Common myeloid progenitor, CD34-positive (primary cell): ENCODE measurements at regions not wholly inside any gene's neighbourhood (a gene's known extent, or its start where the extent isn't known, plus 50 kb on each side); places are given as distances from the start of the nearest gene placed in this dataset.

Experiments
- CTCF ChIA-PET: fragments of 350-600 bp; sonication (Branson Sonifier 250); formaldehyde crosslinking; loops from one replicate; lab custom pipeline; 2021; ENCODE audit warnings: antibody characterized with exemption; lab: Charles Lee
- POLR2A ChIA-PET: fragments of 350-600 bp; sonication (Branson Sonifier 250); formaldehyde crosslinking; loops from one replicate; lab custom pipeline; 2021; ENCODE audit warnings: antibody characterized with exemption; lab: Charles Lee
- DNase-seq, 3 donors: peaks; one replicate each; pipeline versions ENCODE4 v3.0.0 to v3.0.0-alpha.2; 2013
- H3K27ac ChIP-seq, 2 experiments: 1 replicate in 1 of 2; 2 replicates in 1 of 2; pipeline ENCODE4 v1.7.0; 2013; ENCODE audit warnings: inconsistent platforms in 2 of 2, low read length in 2 of 2, mild to moderate bottlenecking in 2 of 2, low read depth in 1 of 2, moderate library complexity in 1 of 2; ENCODE audit not compliant: severe bottlenecking in 2 of 2, insufficient read depth in 1 of 2, poor library complexity in 1 of 2
- H3K27me3 ChIP-seq, 5 experiments: replicated peaks in 2 of 5; 1 replicate in 3 of 5; 2 replicates in 2 of 5; pipeline versions ENCODE4 v1.6.1 to v1.7.0; 2013; ENCODE audit warnings: low read length in 4 of 5, mild to moderate bottlenecking in 2 of 5, moderate library complexity in 2 of 5, inconsistent platforms in 1 of 5; ENCODE audit not compliant: insufficient read depth in 5 of 5, control insufficient read depth in 4 of 5
- H3K36me3 ChIP-seq, 4 experiments: 1 replicate in 2 of 4; 2 replicates in 2 of 4; pipeline versions ENCODE4 v1.6.1 to v1.7.0; 2013; ENCODE audit warnings: low read length in 3 of 4, control low read depth in 1 of 4, mild to moderate bottlenecking in 1 of 4; ENCODE audit not compliant: control insufficient read depth in 4 of 4, insufficient read depth in 4 of 4
- H3K4me1 ChIP-seq, 4 experiments: 1 replicate in 3 of 4; 2 replicates in 1 of 4; pipeline versions ENCODE4 v1.6.1 to v1.7.1; 2013; ENCODE audit warnings: low read length in 3 of 4, mild to moderate bottlenecking in 3 of 4, control low read depth in 1 of 4, inconsistent platforms in 1 of 4, moderate library complexity in 1 of 4; ENCODE audit not compliant: control insufficient read depth in 4 of 4, insufficient read depth in 4 of 4; ENCODE audit errors: control extremely low read depth in 1 of 4
- H3K4me3 ChIP-seq, 7 experiments: 1 replicate in 4 of 7; 2 replicates in 3 of 7; pipeline versions ENCODE4 v1.5.1 to v1.7.0; 2013; ENCODE audit warnings: mild to moderate bottlenecking in 7 of 7, low read length in 6 of 7, moderate library complexity in 6 of 7, inconsistent platforms in 2 of 7, low read depth in 2 of 7, control low read depth in 1 of 7; ENCODE audit not compliant: insufficient read depth in 4 of 7, control insufficient read depth in 1 of 7; ENCODE audit errors: extremely low read depth in 1 of 7
- H3K9me3 ChIP-seq, 5 experiments: 1 replicate in 4 of 5; 2 replicates in 1 of 5; pipeline versions ENCODE4 v1.6.1 to v1.7.1; 2013; ENCODE audit warnings: low read length in 4 of 5, mild to moderate bottlenecking in 2 of 5, inconsistent platforms in 1 of 5, low read depth in 1 of 5, moderate library complexity in 1 of 5; ENCODE audit not compliant: control insufficient read depth in 4 of 5, insufficient read depth in 2 of 5; ENCODE audit errors: control extremely low read depth in 1 of 5
- WGBS: methylation state at CpG from one replicate; pipeline ENCODE4 v1.1.5; 2013; ENCODE audit not compliant: insufficient coverage; 5-methylcytosine and 5-hydroxymethylcytosine counted together

GRCh38 chr1:30335389-30335996 lies 387.9 kb downstream of the MATN1 start:
- WGBS: 100% methylated on average over 2 of the region's 3 CpGs
- no peak for DNase-seq
- H3K27ac ChIP-seq: no peak overlapping the region
- H3K4me3 ChIP-seq: no peak overlapping the region
- H3K36me3 ChIP-seq: no peaks in the 10 kb centered on the region
- CTCF ChIA-PET: no interaction called here
- no peaks in the 10 kb centered on the region for H3K4me1 ChIP-seq
- H3K27me3 ChIP-seq: peaks cover 0 to 20% (median 0%) of the 10 kb centered on the region in 5 experiments
- POLR2A ChIA-PET: no interaction called here
- no peaks in the 10 kb centered on the region for H3K9me3 ChIP-seq

- ChIA-PET POLR2A (no interaction called here), CTCF (no interaction called here)
- Histone ChIP-seq H3K4me1 (no peaks in the 10 kb centered on the region), H3K36me3 (no peaks in the 10 kb centered on the region), H3K27me3 (peaks cover 0 to 12% (median 0%) of the 10 kb centered on the region in 5 experiments), H3K9me3 (no peaks in the 10 kb centered on the region), H3K27ac (no peak overlapping the region), H3K4me3 (no peak overlapping the region)
- DNase-seq: no peak
- 88% methylated on average over 2 of the region's 2 CpGs for WGBS
These were observed 388.6 kb downstream of the MATN1 start for GRCh38 chr1:30334767-30335166.

- no peak overlapping the region for H3K27ac ChIP-seq
- no peak overlapping the region for H3K4me3 ChIP-seq
- peaks cover 0 to 11% (median 0%) of the 10 kb centered on the region in 5 experiments for H3K27me3 ChIP-seq
- CTCF ChIA-PET: no interaction called here
- no peaks in the 10 kb centered on the region for H3K36me3 ChIP-seq
- WGBS: 92% methylated on average over 15 of the region's 18 CpGs
- H3K4me1 ChIP-seq: no peaks in the 10 kb centered on the region
- no peak for DNase-seq
- H3K9me3 ChIP-seq: no peaks in the 10 kb centered on the region
- POLR2A ChIA-PET: no interaction called here
These were observed 391.0 kb downstream of the MATN1 start for GRCh38 chr1:30332116-30333094.

- POLR2A ChIA-PET: no interaction called here
- peaks cover 0 to 8% (median 0%) of the 10 kb centered on the region in 5 experiments for H3K27me3 ChIP-seq
- no peaks in the 10 kb centered on the region for H3K4me1 ChIP-seq
- no peak overlapping the region for H3K27ac ChIP-seq
- no peaks in the 10 kb centered on the region for H3K9me3 ChIP-seq
- CTCF ChIA-PET: no interaction called here
- no peak overlapping the region for H3K4me3 ChIP-seq
- DNase-seq: no peak
- H3K36me3 ChIP-seq: no peaks in the 10 kb centered on the region
- whole genome bisulfite sequencing: 93% methylated on average over 5 of the region's 8 CpGs
These were observed 391.8 kb downstream of the MATN1 start for GRCh38 chr1:30331415-30332065.

GRCh38 chr1:30330644-30331043 lies 392.7 kb downstream of the MATN1 start:
- 70% methylated on average over 7 of the region's 7 CpGs for WGBS
- H3K4me1 ChIP-seq: no peaks in the 10 kb centered on the region
- CTCF ChIA-PET: no interaction called here

GRCh38 chr1:30329802-30330557 lies 393.4 kb downstream of the MATN1 start:
- POLR2A ChIA-PET: no interaction called here
- no peaks in the 10 kb centered on the region for H3K9me3 ChIP-seq
- peaks cover 0 to 6% (median 0%) of the 10 kb centered on the region in 5 experiments for H3K27me3 ChIP-seq
- 90% methylated on average over 13 of the region's 15 CpGs for WGBS
- no peak overlapping the region for H3K4me3 ChIP-seq
- H3K4me1 ChIP-seq: no peaks in the 10 kb centered on the region
- CTCF ChIA-PET: no interaction called here
- no peaks in the 10 kb centered on the region for H3K36me3 ChIP-seq
- DNase-seq: no peak
- H3K27ac ChIP-seq: no peak overlapping the region

More at GRCh38 chr1:30330644-30331043, 392.7 kb downstream of the MATN1 start:
- H3K9me3 ChIP-seq: no peaks in the 10 kb centered on the region
- H3K27ac ChIP-seq: no peak overlapping the region
- no peak for DNase-seq
- POLR2A ChIA-PET: no interaction called here
- no peaks in the 10 kb centered on the region for H3K36me3 ChIP-seq
- H3K27me3 ChIP-seq: peaks cover 0 to 6% (median 0%) of the 10 kb centered on the region in 5 experiments
- no peak overlapping the region for H3K4me3 ChIP-seq
